ENCODE measurements at regions not wholly inside any gene's neighbourhood (a gene's known extent, or its start where the extent isn't known, plus 50 kb on each side); places are given as distances from the start of the nearest gene placed in this dataset.

DNA sequence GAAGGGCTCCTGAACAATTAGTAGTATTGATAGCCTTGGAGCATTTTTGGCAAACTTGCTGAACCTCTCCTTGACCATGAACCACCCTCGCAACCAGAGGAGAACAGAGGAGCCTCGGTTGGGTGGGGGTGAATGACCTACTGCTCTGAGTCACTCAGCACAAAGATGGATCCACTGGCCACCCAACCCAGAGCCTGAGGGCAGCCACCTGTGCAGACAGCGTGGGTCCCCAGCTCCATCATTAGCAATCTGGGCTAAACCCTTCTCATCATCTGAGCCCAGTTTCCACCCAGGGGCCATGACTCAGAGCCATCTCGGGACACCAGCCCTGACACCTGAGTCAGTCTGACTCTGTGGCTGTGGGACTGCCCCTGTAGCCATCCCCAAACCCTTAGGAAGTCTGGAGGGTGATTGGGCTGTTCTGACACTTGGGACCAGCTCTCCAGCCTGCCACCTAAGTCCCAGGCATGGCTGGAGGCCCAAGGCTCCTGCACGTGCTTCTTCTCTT is 171.8 kb upstream of the GPR26 start:
- DNase-seq (ENCODE audit: low spot score): no peak

DNA sequence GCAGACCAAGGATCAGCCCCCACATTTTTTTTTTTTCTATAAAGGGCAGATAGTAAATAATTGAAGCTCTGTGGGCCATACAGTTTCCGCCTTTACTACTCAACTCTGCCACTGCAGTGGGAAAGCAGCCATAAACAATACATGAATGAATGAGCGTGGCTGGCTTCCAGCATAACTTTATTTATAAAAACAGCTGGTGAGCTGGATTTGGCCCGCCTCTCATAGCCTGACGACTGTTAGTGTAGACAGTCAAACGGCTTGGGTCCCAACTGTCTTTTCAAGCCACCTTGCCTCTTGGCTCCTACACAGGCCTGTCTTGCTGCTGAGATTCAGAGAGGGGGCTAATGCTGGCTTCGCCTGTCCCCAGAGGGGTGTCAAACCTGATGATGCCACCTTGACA is 169.8 kb upstream of the GPR26 start:
- DNase-seq (ENCODE audit: low spot score): no peak

DNA sequence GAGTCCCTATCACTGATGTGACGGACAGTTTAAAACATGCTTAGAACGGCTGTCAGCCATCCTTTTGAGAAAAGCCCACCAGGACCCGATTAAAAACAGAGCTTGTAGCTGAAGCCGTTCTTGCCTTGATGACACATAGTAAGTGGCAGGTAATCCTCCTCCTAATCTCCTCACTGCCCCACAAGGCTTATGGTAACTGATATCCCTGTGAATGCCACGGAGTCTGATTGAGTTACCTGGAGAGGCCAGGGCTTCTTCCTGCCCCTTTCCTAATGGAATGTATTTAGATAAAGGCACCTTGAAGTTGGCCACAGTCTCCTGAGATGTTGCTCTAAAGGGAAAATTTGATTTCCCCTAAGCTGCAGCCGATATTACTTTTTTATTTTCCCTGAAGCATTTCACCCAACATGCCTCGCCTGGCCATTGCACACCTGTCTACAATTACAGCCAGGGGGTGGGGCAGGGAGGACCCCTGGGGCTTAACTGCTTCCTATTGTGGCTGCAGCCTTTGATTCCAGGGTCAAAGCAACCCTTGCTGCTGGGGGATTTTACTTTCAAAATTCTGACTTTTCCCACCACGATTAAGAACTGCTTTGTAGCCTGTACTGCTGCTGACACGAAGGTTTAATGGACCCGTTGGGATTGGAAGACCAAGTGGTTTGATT is 169.0 kb upstream of the GPR26 start:
- no peak for DNase-seq (ENCODE audit: low spot score)

DNA sequence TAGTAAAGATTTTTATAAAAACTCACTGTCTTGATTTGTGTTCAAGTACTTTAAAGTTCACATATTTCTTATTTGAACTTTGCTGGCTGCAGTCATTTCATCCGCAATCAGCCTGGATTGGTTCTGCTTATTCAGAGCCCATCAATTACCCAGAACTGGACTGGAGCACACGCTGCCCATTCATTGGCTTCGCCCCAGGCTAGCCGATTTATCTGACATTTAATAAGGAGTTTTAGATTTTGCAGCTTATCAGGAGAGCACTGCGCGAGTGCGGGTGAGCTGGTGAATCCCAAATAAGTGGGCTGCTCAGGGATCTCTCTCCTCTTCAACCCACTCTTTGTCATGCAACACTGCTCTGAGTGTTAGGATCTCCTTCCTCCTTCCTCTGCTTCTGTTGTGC is 166.0 kb upstream of the GPR26 start:
- DNase-seq (ENCODE audit: low spot score): no peak

DNA sequence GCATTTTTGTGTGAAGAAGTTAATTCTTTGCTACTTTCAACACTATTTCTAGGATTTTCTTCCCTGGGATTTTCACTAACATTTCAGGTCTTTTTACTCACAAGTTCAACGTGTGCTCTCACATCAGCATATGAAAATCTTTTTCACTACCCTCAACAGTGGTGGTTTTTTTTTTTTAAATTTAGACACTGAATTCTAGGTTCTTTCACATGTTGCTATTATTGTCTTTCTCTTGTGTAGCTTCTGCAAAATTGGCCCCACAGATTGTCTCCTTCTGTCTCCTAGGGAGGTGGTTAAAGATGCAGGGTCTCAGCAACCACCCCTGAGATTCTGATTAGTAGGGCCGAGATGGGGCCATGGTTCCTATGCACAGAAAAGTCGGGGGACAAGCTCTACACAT is 165.0 kb upstream of the GPR26 start:
- no peak for DNase-seq (ENCODE audit: low spot score)

DNA sequence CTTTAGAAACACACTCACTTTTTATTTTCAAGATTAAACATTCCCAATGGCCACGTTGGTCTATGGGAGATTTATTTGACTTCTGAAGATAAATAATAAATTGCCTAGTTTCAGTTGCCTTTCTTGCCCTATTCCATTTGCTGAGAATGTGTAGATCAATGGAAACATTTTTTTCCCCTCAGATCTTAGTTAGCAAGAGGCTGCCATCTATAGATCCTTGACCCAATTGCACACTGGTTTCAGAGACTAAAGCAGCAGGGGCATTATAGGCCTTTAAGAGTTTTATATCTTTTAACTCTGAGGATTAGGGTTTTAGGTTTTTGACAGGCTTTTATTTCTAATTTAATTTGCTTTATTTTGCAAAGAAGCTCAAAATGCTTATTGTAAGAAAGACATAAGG is 163.2 kb upstream of the GPR26 start:
- no peak for DNase-seq (ENCODE audit: low spot score)

DNA sequence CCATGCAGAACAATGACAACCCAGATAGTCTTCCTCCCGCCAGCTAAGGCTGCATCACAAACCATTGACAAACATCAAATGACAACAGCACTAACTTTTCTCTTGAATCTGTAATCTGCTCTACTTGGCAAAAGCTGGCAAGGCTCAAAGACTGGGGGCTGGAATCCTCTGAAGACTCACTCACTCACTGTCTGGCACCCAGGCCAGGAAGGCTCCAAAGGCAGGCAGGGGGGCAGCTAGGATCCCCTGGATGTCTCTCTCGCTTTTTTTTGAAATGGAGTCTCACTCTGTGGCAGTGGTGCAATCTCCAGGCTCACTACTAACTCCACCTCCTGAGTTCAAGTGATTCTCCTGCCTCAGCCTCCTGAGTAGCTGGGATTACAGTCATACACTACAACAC is 159.7 kb upstream of the GPR26 start:
- DNase-seq (ENCODE audit: low spot score): no peak

DNA sequence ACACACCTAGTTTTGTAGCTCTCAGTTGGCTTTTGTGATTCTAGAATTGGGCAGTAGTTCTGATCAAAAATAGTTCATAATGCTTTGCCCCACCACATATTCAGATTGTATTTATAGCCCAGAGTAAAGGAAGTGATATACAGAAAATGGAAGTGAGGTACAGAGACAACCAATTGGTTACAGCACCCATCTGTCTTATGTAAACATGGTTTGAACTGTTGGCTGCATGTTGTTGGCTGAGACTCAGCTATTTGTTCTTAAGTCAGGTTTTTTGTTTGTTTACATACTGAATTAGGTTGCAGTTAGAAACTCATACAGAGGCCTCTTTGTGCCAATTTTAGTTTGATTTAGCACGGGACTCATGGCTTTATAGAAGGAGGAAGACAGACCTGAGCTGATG is 158.9 kb upstream of the GPR26 start:
- no peak for DNase-seq (ENCODE audit: low spot score)

DNA sequence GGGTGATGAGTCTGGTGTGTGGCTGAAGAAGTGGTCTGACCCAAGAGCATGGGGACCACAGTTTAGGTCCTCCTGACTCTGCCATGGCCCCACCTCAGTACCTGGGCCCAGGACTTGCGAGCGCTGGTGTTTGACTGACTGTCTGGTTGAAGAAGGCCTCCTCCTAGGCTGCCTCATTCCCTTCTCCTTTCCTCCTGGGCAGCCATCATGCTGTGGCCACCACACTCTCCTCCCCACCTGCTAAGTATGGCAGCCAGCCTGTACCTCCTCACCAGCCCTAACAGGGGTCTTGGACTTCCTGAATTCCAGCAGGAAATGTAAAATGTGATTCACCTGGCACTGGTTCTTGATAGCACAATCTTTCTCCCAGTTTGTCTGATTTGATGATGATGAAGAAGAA is 156.8 kb upstream of the GPR26 start:
- no peak for DNase-seq (ENCODE audit: low spot score)

DNA sequence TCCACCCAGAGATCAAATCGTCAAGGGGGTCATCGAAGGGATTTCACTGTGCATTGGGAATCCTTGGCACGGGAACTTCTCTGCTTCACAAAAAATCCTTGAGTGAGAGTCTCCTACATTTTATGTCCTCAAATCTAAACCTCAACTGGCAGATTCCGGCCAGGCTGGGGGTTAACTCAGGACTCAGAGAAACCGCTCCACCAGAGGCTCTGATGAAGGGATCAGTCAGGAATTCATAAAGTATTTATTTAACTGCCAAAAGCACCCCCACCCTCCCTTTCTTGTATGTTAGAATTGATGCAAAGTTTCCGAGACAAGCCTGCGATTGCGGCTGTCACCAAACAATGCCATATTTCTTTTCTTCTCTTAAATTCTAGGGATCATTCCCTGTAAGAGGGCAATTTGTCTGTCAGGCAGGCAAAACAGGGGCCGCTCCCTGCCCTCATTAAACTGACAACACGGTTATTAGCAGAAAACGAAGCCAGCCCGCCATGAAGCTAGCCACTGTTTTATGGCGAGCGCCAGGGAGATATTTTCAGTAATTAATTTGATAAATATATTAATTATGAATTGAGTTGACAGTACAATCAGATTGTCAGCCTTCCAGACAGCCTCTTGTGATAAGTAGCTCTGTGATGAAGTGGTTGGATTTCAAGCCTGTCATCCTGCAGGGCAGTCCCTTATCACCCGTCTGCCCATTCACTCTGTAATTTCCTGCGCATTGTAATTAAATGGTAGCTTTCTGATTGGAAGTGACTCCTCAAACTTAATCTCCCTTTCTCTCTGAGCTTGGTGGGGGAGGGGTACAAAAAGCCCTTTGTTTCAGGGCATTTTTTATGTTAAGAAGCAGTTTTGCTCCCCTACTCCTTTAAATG is 153.0 kb upstream of the GPR26 start:
- DNase-seq (ENCODE audit: low spot score): no peak

DNA sequence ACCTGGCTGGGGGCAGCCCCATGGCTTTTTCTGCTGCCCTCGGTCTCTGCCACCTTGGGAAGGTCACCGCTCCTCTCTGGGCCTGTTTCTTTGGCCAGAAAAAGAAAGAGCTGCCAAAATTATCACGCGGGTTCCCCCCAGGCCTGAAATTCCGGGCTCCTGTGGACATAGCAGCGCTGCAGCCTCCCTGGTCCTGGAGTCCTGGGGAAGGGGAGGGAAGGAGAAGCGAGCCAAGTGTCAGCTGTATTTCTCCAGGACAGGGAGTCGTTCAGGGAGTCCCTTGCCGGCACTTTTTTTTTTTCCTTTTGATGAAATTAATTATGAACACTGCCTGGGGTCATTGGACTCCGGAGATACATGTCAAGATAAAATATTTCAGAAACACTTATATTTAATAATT is 152.3 kb upstream of the GPR26 start:
- DNase-seq (ENCODE audit: low spot score): no peak

DNA sequence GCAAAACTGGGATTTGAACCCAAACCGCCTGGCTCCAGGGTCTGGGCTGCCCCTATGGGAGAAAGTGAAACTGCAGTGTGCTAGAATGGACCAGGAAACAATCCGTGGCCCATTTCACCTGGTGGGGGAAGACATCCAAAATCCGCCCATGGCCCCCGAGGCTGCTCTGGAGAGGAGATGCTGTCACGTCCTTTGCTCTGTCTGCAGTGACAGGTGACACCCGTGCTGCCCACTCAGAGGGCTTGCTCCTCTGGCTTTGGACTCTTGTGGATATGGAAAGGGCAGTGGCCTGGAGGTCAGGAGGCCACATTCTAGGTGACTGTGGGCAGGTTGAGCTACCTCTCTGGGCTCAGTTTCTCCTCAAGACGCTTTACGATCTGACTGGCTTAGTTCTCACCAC is 151.2 kb upstream of the GPR26 start:
- DNase-seq (ENCODE audit: low spot score): no peak

DNA sequence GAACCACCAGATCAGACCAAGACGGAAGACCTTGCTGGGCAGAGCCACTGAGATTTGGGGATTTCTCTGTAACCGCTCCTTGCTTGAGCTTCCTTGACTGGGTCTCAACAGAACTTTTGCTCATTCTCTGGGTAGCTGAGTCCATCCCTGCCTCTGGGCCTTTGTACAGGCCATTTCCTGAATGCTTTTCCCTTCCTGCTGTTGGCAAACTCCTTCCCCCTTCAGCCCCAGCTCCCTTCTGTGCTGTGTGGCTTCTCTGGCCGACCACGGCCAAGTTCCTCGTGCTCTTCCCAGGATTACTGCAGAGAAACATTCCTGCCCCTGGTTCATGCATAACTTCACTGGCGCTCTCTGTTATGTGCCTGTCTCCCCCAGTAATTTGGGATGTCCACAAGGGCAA is 150.5 kb upstream of the GPR26 start:
- DNase-seq (ENCODE audit: low spot score): no peak

DNA sequence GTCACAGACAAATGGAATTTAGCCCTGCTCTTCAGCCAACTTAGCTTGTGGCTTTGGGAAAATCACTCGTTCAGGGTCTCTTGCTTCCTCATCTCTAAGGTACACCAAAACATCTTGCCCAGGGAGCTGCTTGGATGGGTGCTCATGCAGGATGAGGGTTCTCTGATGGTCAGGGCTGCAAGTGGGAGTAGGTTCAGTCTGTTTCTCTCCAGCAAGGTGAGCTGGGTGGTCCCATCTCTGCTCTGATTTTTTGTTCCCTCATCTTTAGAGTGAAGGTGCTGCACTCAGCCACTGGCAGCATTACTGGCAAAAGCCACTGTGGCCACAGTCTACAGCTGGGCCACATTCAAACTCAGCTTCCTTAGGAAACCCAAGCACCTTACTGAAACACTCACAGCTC is 149.9 kb upstream of the GPR26 start:
- no peak for DNase-seq (ENCODE audit: low spot score)

DNA sequence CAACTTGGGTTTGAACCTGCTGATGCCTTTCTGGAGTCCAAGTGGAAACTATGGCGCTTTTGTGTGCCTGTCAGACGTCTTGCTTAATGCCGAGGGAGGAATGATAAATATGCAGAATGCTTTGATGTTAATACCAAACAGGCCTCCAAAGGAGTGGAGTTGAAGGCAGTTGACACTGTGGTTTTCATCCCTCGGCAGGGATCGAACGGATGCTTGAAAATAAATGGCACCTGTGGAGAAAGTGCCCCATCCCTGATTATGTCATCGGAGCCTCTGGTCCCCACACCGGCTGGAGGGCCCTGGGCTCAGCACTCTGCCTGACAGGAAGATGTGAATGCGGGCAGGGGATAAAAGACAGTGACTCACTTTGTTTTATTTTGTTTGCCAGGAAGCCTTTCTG is 148.7 kb upstream of the GPR26 start:
- DNase-seq (ENCODE audit: low spot score): peak; percentile 89

DNA sequence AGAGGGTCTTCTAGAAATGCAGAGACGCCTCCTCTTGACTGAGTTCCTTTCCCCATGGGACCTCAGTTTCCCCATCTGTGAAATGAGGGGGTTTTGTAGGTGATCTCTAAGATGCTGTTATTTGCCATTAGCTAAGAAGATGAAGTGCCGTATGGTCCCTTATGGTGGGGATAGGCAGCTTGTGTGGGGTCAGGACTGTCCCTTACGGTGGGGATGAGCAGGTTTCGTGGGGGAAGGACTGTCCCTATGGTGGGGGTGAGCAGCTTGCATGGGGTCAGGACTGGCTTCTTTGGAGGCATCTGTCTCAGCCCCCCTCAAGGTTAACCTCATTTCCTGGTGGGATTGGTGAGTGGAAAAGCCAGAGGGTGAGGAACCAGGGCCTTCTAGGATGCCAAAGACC is 148.3 kb upstream of the GPR26 start:
- DNase-seq (ENCODE audit: low spot score): no peak

DNA sequence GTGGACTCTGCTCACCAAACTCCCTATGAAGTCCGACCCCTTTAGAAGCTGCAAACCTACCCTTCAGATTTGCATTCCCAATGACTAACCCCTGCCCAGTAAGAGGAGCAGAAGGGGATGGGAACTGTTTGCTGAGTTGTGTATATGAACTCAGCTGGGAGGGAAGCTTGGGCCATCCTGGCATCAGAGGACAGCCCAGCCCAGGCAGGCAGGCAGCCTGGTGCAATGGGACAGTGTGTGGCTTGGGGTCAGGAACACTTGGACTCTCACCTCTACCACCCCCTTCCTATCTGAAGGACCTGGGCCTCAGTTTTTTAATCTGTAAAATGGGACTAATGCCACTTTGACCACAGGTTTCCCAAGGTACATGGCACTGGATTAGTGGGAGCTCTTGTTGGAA is 147.4 kb upstream of the GPR26 start:
- no peak for DNase-seq (ENCODE audit: low spot score)

DNA sequence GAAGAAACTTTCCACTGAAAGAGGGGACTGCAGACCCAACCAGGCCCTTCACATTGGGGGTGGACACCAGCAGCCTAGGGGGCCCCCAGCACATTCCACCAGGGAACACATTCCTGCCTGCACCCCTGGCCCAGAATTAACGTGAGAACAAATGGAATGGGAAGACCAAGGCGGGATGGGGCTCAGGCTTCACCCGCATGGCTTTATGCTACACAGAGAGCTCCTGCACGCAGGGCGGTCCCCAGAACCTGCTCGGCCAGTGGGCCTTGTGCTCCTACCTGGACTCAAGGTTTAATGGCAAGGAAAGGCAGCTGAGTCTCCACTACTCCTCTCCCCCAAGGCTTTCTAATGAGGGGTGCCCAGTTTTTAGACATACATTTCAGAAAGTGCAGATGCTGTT is 146.3 kb upstream of the GPR26 start:
- no peak for DNase-seq (ENCODE audit: low spot score)

DNA sequence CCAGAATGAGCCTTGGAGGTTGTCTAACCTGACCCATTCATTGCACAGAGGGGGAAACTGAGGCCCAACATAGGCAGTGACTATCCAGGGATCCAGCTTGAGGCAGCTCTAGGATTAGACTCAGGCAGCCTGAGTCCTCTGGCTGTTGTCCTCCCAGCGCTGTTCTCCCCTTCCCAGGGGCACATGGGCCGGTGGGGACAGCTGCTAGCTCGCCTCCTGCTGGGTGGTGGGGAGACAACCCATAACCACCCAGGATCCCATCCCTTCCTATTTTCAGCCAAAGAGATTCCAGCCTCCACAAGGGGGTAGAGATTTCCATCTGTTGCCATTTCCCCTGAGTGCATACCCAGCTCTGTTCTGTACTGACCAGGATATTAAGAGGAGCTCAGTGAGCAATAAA is 145.1 kb upstream of the GPR26 start:
- DNase-seq (ENCODE audit: low spot score): no peak

DNA sequence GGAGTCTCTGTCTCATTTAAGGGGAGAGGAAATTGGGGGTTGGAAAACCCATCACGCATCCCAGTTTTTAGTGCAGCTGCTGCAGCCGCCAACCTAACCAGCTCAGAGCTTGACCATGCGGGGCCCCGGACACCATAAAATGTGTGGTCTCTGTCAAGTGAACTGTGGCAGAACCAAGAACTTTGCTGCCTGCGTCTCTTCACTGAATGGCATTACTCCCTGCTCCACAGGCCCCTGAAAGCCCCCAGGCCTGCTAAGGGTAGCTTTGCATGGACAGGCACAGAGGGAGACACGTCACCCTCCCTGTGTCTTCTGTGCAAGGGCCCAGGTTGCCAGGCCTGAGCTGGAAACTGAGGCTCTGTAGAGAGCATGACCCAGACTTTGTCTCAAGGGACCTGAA is 144.6 kb upstream of the GPR26 start:
- DNase-seq (ENCODE audit: low spot score): no peak

DNA sequence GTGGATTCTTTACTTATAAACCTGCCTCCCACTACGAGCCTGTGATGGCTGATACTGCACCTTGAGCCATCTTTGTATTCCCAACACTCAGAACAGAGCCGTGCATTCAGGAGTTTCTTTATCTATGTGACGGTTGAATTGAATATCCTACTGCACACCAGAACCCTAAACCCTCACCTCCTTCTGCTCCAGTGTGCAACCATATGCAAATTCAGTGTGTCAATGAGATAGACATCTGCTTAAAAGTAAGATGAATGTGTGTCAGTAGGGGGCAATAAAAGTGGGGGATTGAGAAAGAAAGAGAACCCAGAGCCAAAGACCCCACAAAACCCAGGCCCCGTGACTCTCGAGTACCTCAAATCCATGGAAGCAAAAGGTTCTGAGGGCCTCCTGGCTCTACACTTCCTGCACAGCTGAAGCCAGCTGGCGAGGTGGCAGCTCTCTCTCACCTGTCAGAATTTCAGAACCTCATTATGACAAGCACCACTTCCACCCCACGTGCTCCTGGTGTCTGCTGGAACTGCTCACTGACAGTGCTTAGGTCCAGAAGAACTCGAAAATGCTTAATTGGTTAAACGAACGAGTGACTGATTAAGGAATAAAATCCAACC is 143.3 kb upstream of the GPR26 start:
- DNase-seq (ENCODE audit: low spot score): no peak

DNA sequence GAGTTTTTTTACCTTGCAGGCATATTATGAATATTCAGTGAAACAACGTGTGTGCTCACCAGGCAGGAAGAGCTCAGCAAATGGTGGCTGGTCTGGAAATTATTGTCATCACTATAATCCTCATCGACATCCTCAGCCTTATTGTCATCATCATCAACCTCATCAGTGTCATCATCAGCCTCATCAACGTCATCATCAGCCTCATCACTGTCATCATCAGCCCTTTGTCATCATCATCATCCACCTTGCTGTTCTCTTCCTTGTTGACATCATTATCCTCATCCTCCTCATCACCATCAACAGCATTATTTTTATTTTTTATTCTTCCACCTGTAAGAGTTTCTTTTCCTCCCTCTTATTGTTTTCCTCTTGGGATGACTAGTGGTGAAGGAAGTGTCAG is 142.3 kb upstream of the GPR26 start:
- DNase-seq (ENCODE audit: low spot score): no peak

DNA sequence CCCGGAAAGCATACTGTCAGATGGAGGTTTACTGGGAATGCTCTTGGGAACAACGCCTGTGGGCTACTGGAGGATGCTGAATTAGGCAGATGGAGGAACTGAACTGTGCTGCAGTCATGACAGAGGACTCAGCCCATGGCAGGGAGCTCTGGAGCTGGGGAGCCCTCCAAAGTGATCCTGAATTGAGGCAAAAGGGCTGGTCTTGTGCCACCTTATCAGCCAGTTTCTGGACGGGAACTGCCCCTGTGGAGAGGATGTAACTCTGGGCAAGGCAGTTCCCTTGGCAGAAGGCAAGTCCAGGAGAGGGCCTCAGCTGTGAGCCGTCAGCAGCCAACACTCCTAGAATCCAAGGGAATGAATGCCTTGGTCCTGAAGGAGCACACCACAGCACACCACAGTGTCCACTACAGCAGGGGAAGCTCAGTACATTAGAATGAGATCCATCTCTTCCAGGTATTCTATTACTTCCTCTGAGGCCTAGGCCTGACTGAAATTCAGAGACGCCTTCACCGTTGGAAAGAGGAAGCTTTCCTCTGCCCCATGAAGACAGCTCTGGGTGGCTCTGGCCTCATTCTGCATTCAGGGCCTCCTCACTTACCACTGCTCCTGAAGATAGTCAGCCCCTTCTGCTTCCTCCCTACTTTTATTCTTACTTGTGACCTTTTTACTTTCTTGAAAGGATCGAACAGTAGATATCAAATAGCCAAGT is 139.6 kb upstream of the GPR26 start:
- DNase-seq (ENCODE audit: low spot score): no peak
